T47D (cell line): ENCODE measurements at regions not wholly inside any gene's neighbourhood (a gene's known extent, or its start where the extent isn't known, plus 50 kb on each side); places are given as distances from the start of the nearest gene placed in this dataset.
A peak's percentile ranks its signal among the peaks of the same experiment; 100 is the strongest.

Experiments used
- DNase-seq, 2 experiments: peaks; one replicate each; pipeline versions ENCODE4 v3.0.0 to v3.0.0-alpha.2; 2011 to 2012; ENCODE audit warnings: low read depth in 1 of 2, low spot score in 1 of 2
- JUND ChIP-seq: IDR thresholded peaks from 2 replicates; pipeline ENCODE4 v1.6.1; 2012; ENCODE audit warnings: low read depth
- in situ Hi-C: cut with HindIII; loops from 2 replicates; pipeline ENCODE4 v1.10.0; 2016; ENCODE audit warnings: low sequenced_read_pairs, low pct_unique_long_range_greater_than_20kb

DNA sequence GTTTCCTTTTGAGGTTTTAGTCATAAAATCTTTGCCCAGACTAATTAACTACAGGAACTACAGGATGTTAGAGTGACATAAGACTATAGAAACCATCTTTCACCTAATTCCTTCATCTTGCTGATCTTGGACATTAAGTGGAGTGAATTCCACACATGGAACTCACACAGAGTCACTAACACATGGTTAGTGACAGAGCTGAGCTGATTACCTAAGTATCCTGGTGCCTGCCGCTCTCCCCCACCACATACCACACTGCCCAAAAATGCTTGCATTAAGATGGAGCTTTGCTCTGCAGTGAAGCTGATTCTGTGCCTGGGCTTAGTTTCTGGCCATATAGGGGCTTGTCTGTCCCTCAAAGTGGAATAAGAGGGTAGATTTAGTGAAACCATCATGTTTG lies 332.9 kb upstream of the NT5C1B start:
- TF ChIP-seq JUND, result no peak
- in situ Hi-C loops, result no loop called here
- no peak for DNase-seq

DNA sequence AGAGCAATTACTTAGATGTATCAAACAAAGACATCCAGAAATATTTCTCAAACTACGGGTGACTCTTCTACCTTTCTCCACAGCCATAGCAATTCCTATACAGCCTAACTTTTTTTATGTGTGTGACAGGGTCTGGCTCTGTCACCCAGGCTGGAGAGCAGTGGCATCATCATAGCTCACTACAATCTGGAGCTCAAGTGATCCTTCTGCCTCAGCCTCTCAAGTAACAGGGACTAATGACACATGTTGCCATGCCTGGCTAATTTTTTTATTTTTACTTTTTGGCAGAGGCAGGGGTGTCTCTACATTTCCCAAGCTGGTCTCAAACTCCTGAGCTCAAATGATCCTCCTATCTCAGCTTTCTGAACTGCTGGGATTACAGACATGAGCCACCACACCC lies 328.9 kb upstream of the NT5C1B start:
- no peak for DNase-seq
- in situ Hi-C loops, result no loop called here
- TF ChIP-seq JUND, result no peak

- DNase-seq, result no peak
- in situ Hi-C loops, result no loop called here
- TF ChIP-seq JUND, result no peak
Observed at GRCh38 chr2:18915227-18915626, 325.9 kb upstream of the NT5C1B start.

GRCh38 chr2:18913512-18913911 lies 324.1 kb upstream of the NT5C1B start:
- DNase-seq, result no peak
- in situ Hi-C loops, result no loop called here
- no peak for TF ChIP-seq JUND

DNA sequence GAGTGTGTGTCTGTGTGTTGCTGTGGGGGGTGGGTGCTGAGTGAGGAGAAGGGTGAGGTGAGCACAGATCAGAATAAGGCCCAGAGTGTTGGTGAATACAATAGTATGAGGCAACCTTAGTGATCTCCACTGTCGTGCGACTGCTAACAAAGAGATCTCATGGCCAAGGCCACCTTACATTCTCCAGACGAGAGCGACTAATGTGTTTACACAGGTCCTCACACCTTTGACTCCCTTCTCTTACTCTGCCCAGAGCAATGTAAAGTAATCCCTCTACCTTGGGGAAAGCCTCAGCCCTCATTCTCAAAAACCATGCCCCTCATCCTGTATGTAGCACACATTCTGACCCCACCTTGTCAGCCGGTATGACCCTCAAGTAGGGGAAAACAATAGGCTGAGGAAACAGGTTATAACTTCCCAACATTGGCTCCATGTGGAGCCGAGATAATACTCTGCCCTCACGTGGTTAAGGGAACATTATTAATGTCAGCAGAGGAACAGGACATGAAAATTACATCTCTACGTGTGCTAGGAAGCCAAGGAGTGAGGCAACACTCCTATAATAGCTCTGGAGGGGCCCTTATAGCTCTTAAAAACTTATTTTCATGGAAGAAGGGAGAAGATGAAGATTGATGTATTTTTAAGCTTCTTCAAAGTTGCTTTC lies 323.0 kb upstream of the NT5C1B start:
- no peak for DNase-seq
- in situ Hi-C loops, result no loop called here
- TF ChIP-seq JUND, result no peak

GRCh38 chr2:18911416-18911815 lies 322.0 kb upstream of the NT5C1B start:
- DNase-seq, result no peak
- no peak for TF ChIP-seq JUND
- in situ Hi-C loops, result no loop called here

DNA sequence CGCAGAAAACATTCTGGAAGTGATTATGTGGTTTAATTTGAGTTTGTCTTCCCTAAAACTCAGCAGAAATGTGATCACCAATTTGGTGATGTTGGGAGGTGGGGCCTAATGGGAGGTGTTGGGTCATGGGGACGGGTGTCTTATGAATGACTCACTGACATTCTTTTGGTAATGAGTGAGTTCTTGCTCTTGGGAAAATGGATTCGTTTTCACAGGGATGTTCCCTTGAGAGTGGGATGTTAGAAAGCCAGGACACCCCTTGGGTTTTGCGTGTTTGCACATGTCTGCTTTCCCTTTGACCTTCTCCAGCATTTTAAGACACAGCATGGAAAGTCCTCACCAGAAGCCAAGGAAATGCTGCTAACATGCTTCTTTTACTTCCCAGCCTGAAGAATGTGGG lies 321.5 kb upstream of the NT5C1B start:
- no peak for TF ChIP-seq JUND
- DNase-seq, result no peak
- in situ Hi-C loops, result no loop called here

- no peak for DNase-seq
- no peak for TF ChIP-seq JUND
- in situ Hi-C loops, result no loop called here
Observed at GRCh38 chr2:18907937-18908336, 318.6 kb upstream of the NT5C1B start.

DNA sequence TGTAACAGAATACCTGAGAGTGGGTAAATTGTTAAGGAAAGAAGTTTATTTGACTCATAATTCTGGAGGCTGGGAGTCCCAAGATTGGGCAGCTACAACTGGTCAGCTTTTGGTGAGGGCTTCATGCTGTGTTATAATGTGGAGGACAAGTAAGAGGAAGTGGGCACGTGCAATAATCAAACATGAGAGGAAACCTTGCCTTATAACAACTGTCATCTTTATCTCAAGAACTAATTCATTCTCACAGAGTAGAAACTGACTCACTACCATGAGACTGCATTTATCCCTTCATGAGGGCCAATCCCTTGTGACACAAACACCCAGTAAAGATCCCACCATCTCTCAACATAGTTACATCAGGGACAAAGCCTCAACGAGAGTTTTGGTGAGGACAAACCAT lies 318.1 kb upstream of the NT5C1B start:
- DNase-seq, result no peak
- in situ Hi-C loops, result no loop called here

GRCh38 chr2:18903750-18904149 lies 314.4 kb upstream of the NT5C1B start:
- no peak for TF ChIP-seq JUND
- peak in 1 of 2 experiments; percentile 16 for DNase-seq
- in situ Hi-C loops, result no loop called here

More for the DNA sequence above, 318.1 kb upstream of the NT5C1B start:
- no peak for TF ChIP-seq JUND

- no peak for DNase-seq
- TF ChIP-seq JUND, result no peak
- in situ Hi-C loops, result no loop called here
Observed at GRCh38 chr2:18901242-18901641, 311.9 kb upstream of the NT5C1B start.

- DNase-seq, result no peak
- TF ChIP-seq JUND, result no peak
- in situ Hi-C loops, result no loop called here
Observed at GRCh38 chr2:18900691-18901141, 311.3 kb upstream of the NT5C1B start.

GRCh38 chr2:18899725-18900124 lies 310.4 kb upstream of the NT5C1B start:
- TF ChIP-seq JUND, result no peak
- in situ Hi-C loops, result no loop called here
- no peak for DNase-seq

GRCh38 chr2:18898271-18898670 lies 308.9 kb upstream of the NT5C1B start:
- no peak for DNase-seq
- in situ Hi-C loops, result no loop called here
- TF ChIP-seq JUND, result no peak
